Naive thymus-derived CD8-positive, alpha-beta T cell (primary cell): ENCODE measurements at regions not wholly inside any gene's neighbourhood (a gene's known extent, or its start where the extent isn't known, plus 50 kb on each side); places are given as distances from the start of the nearest gene placed in this dataset.
A peak's percentile ranks its signal among the peaks of the same experiment; 100 is the strongest.

Experiments
- ATAC-seq, 2 donors: fragments of 150-1000 bp; cut with Tn5 transposase in 1 of 2; sonication (Bioruptor Pico), chemical (Tn5 transposase) in 1 of 2; 1 replicate in 1 of 2; 2 replicates in 1 of 2; pipeline ENCODE4 v1.10.0; 2021; ENCODE audit warnings: mild to moderate bottlenecking in 2 of 2, moderate library complexity in 2 of 2
- POLR2A ChIA-PET: fragments of 350-600 bp; sonication (Branson Sonifier 250); formaldehyde crosslinking; loops from one replicate; lab custom pipeline; 2021; ENCODE audit warnings: antibody characterized with exemption; lab: Charles Lee
- DNase-seq, 10 donors: peaks; one replicate each; pipeline versions ENCODE4 v3.0.0 to v3.0.0-alpha.2; 2020 to 2022
- H3K27ac Mint-ChIP-seq, 10 donors: one replicate each; pipeline ENCODE4 v1.8.0; 2020 to 2022; ENCODE audit warnings: mild to moderate bottlenecking in 10 of 10, mixed read lengths in 10 of 10, moderate library complexity in 4 of 10, inconsistent platforms in 1 of 10
- H3K27me3 Mint-ChIP-seq, 5 donors: one replicate each; pipeline ENCODE4 v1.8.0; 2021 to 2022; ENCODE audit warnings: mixed read lengths in 5 of 5
- H3K36me3 Mint-ChIP-seq, 3 donors: one replicate each; pipeline ENCODE4 v1.8.0; 2020 to 2022; ENCODE audit warnings: mixed read lengths in 3 of 3, mild to moderate bottlenecking in 2 of 3, inconsistent platforms in 1 of 3
- H3K4me1 Mint-ChIP-seq, 4 donors: one replicate each; pipeline ENCODE4 v1.8.0; 2021 to 2022; ENCODE audit warnings: mixed read lengths in 4 of 4
- H3K4me3 Mint-ChIP-seq, 10 donors: one replicate each; pipeline ENCODE4 v1.8.0; 2020 to 2022; ENCODE audit warnings: mild to moderate bottlenecking in 10 of 10, mixed read lengths in 10 of 10, moderate library complexity in 6 of 10, inconsistent platforms in 1 of 10
- H3K9me3 Mint-ChIP-seq, 9 donors: one replicate each; pipeline ENCODE4 v1.8.0; 2020 to 2022; ENCODE audit warnings: mixed read lengths in 9 of 9, mild to moderate bottlenecking in 3 of 9, inconsistent platforms in 1 of 9, moderate library complexity in 1 of 9

DNA sequence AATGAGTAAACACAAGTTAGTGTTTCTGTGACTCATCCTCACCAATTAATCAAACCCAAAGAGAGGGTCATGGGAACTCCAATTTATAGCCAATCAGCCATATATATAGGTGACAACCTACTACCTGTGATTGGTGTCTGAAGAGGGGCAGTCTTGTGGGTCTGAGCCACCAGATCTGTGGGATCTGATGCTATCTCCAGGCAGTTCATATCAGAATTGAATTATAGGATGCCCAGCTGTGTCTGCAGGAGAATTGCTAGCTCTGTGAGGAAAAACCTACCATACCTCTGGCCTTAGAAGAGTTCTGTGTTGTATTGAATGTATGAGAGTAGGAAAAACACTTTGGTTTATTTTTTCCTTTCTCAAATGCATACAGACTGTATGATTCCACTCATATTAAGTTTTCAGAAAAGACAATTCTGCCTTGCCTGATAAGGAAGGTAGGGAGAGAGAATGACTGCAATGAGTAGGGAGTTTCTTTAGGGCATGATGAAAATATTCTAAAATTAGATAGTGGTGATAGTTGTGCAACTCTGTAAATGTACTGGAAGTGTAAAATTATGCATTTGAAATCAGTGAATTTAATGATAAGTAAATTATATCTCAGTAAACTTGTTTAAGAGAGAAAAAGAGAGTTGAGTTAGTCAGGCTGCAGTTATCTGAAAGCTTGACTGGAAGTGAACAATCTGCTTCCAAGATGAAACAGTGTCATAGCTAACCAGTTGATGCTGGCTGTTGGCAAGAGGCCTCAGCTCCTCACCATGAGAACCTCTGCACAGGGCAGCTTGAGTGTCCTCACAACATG is 274.9 kb downstream of the AUH start:
- Mint-ChIP-seq H3K27me3 (peaks cover 0 to 11% (median 0%) of the 10 kb centered on the region in 5 donors), H3K36me3 (no peaks in the 10 kb centered on the region), H3K4me3 (no peak overlapping the region), H3K4me1 (peaks cover 0 to 4% (median 0%) of the 10 kb centered on the region in 4 donors), H3K27ac (no peak overlapping the region), H3K9me3 (no peaks in the 10 kb centered on the region)
- ATAC-seq (no peak), DNase-seq (no peak)
- POLR2A ChIA-PET, result no interaction called here

DNA sequence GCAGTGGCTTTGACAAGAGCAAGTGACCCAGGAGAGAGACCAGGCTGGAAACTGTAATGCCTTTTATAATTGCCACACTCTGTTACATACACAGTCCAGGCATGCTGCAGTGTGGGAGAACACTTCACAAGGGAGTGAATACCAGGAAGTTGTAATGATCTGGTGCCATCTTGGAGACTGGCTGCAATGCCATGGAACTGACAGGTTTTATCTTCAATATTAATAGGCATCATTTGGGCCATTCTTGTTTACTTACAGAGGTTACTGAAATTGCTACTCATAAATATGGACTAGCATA is 274.3 kb downstream of the AUH start:
- DNase-seq (no peak), ATAC-seq (no peak)
- Mint-ChIP-seq H3K9me3 (no peaks in the 10 kb centered on the region), H3K4me1 (peaks cover 0 to 4% (median 0%) of the 10 kb centered on the region in 4 donors), H3K27me3 (peaks cover 0 to 11% (median 0%) of the 10 kb centered on the region in 5 donors), H3K27ac (no peak overlapping the region), H3K36me3 (no peaks in the 10 kb centered on the region), H3K4me3 (no peak overlapping the region)
- POLR2A ChIA-PET, result no interaction called here

DNA sequence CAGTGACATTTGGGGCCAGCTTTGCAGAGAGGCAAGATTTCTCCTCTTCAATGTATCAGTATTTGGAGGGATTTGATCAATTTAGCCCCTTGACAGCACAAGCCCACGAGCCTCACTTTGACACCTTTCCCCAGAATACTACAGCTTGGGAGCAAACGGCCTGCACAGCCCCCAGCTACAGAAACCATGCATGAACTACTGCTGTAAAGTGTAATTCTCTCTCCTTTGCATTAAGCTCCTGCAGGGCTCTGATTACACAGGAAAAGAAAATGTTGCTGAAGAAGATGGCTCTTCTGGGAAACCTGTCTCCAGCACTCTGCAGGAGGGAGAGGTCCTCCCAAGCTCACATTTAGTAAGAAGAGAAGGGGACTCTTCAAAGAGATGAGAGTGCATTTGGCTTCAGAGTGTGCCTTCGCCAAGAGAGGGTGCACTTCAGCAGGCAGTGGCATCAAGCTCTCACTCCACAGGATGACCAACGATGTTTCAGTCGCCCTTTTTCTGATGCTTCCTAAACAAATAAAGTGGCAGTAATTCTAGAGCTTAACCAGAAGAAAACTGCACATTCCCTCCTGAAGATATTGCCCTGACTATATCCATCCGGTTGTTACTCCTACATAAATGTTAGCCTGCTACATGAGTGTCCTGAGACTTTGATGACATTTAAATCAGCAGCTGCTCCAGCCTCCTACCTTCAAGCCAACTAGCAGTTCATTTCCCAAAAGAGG is 272.2 kb downstream of the AUH start:
- peaks cover 0 to 8% (median 0%) of the 10 kb centered on the region in 5 donors for H3K27me3 Mint-ChIP-seq
- POLR2A ChIA-PET, result no interaction called here
- H3K36me3 Mint-ChIP-seq, result peaks cover 0 to 13% (median 7%) of the 10 kb centered on the region in 3 donors
- no peak overlapping the region for H3K27ac Mint-ChIP-seq
- ATAC-seq, result no peak
- H3K4me3 Mint-ChIP-seq, result no peak overlapping the region
- H3K4me1 Mint-ChIP-seq, result peaks cover 0 to 4% (median 0%) of the 10 kb centered on the region in 4 donors
- peak in 1 of 10 donors; percentile 6 for DNase-seq
- peaks cover 7 to 21% (median 9%) of the 10 kb centered on the region in 9 donors for H3K9me3 Mint-ChIP-seq

DNA sequence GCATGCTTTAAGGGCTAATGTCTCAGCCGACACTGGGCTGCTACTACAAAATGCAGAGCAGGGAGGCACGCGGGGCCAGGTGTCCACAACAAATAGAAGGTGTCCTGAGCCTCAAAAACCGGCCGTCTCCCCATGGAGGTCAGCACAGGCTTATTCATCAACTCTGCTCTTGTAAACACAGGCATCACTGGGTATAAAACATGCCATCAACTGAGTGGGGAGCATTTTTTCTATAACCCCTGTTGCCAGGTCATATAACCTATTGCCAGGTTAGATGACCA is 271.6 kb downstream of the AUH start:
- H3K36me3 Mint-ChIP-seq, result peaks cover 0 to 17% (median 9%) of the 10 kb centered on the region in 3 donors
- POLR2A ChIA-PET, result no interaction called here
- no peak overlapping the region for H3K27ac Mint-ChIP-seq
- ATAC-seq, result no peak
- peaks cover 9 to 23% (median 12%) of the 10 kb centered on the region in 9 donors for H3K9me3 Mint-ChIP-seq
- H3K4me3 Mint-ChIP-seq, result no peak overlapping the region
- DNase-seq, result no peak
- H3K27me3 Mint-ChIP-seq, result peaks cover 0 to 8% (median 0%) of the 10 kb centered on the region in 5 donors
- peaks cover 0 to 4% (median 0%) of the 10 kb centered on the region in 4 donors for H3K4me1 Mint-ChIP-seq

DNA sequence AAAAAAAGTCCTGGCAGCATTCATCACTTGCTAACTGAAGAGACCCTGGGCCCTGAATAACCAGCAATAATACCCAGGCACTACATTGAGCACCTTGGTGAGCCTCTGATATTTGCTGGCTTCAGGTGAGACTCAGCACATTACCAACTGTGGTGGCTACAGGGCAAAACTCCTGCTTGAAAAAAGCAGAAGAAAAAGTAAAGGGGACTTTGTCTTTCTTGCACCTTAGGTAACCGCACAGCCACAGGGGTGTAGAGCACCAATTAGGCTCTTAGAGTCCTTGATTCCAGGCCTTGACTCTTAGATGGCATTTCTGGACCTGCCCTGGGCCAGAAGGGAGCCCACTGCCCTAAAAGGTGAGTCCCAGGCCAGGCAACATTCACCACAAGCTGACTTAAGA is 269.5 kb downstream of the AUH start:
- H3K4me3 Mint-ChIP-seq, result no peak overlapping the region
- POLR2A ChIA-PET, result no interaction called here
- H3K36me3 Mint-ChIP-seq, result peaks cover 0 to 25% (median 11%) of the 10 kb centered on the region in 3 donors
- peaks cover 0 to 4% (median 0%) of the 10 kb centered on the region in 4 donors for H3K4me1 Mint-ChIP-seq
- peaks cover 9 to 23% (median 13%) of the 10 kb centered on the region in 9 donors for H3K9me3 Mint-ChIP-seq
- ATAC-seq (no peak), DNase-seq (no peak)
- H3K27ac Mint-ChIP-seq, result no peak overlapping the region
- peaks cover 0 to 12% (median 0%) of the 10 kb centered on the region in 5 donors for H3K27me3 Mint-ChIP-seq

DNA sequence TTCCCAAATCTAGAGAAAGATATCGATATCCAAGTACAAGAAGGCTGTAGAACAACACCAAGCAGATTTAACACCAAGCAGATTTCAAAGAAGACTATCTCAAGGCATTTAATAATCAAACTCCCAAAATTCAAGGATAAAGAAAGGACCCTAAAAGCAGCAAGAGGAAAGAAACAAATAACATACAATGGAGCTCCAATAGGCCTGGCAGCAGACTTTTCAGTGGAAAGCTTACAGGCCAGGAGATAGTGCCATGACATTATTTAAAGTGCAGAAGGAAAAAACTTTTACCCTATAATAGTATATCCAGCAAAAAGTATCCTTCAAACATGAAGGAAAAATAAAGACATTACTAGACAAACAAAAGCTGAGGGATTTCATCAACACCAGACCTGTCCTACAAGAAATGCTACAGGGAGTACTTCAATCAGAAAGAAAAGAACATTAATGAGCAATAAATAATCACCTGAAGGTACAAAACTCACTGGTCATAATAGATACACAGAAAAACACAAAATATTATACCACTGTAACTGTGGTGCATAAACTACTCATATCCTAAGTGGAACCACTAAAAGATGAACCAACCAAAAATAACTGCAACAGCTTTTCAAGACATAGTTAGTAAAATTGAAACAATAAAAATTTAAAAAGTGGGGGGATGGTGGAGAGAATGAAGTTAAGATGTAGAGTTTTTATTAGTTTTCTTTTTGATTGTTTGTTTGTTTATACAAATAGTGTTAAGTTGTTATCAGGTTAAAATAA is 267.2 kb downstream of the AUH start:
- POLR2A ChIA-PET, result no interaction called here
- H3K36me3 Mint-ChIP-seq, result peaks cover 0 to 25% (median 11%) of the 10 kb centered on the region in 3 donors
- no peak overlapping the region for H3K27ac Mint-ChIP-seq
- peaks cover 3 to 7% (median 4%) of the 10 kb centered on the region in 4 donors for H3K4me1 Mint-ChIP-seq
- no peak for DNase-seq
- peaks cover 0 to 10% (median 2%) of the 10 kb centered on the region in 5 donors for H3K27me3 Mint-ChIP-seq
- H3K9me3 Mint-ChIP-seq, result peaks cover 9 to 23% (median 13%) of the 10 kb centered on the region in 9 donors
- ATAC-seq, result no peak
- no peak overlapping the region for H3K4me3 Mint-ChIP-seq

DNA sequence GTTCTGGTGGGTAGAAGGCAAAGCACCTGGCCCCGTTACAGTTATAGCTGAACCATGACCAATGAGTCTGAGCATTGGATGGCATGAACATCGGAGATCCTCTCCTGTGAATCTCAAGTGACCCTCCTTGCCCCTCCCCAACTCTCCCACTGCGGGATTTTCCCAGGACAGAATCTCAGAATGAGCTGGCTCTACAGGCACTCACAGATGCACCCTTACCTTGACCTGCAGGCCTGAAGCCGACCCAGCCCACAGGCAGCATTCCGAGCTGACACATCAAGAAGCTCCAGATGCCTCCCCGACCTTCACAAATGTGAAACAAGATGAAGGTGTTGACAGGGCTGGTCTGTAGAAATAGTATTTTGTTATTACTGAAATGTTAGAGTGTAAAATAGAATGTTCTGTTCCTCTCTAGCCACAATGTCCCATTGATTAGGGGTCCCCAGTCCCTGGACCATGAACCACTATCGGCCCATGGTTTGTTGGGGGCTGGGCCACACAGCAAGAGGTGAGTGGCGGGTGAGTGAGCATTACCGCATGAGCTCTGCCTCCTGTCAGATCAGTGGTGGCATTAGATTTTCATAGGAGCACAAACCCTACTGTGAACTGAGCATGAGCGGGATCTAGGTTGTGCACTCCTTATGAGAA is 263.4 kb downstream of the AUH start:
- peak overlapping the region in 1 of 10 donors; percentile 57 for H3K27ac Mint-ChIP-seq
- ATAC-seq (no peak), DNase-seq (no peak)
- POLR2A ChIA-PET, result no interaction called here
- peaks cover 9 to 17% (median 13%) of the 10 kb centered on the region in 9 donors for H3K9me3 Mint-ChIP-seq
- H3K27me3 Mint-ChIP-seq, result peaks cover 0 to 19% (median 4%) of the 10 kb centered on the region in 5 donors
- no peak overlapping the region for H3K4me3 Mint-ChIP-seq
- H3K4me1 Mint-ChIP-seq, result peaks cover 28 to 41% (median 35%) of the 10 kb centered on the region in 4 donors
- peaks cover 0 to 24% (median 11%) of the 10 kb centered on the region in 3 donors for H3K36me3 Mint-ChIP-seq

DNA sequence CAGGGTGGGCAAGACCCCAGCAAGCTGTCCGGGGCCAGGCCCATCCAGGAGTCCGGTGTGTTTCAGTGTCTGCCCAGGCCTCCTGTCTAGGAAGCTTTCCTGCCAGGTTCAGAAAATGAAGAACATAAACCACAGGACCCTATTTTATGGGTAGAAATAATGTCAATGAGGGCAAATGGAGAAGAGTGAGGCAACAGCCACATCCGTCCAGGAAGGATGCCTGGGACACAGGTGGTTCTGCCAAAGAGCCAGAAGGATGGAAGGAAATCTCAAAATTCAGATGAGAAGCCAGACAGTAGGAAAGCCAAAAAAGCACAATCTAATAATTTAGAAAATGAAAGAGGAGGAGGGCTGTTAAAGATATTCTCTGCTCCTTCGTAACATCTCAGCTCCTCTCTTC is 262.3 kb downstream of the AUH start:
- H3K4me1 Mint-ChIP-seq, result peaks cover 28 to 41% (median 35%) of the 10 kb centered on the region in 4 donors
- peak overlapping the region in 3 of 10 donors; percentile 62 to 95 (median 62) for H3K27ac Mint-ChIP-seq
- ATAC-seq, result no peak
- no peak for DNase-seq
- H3K9me3 Mint-ChIP-seq, result peaks cover 3 to 10% (median 4%) of the 10 kb centered on the region in 9 donors
- H3K4me3 Mint-ChIP-seq, result peak overlapping the region in 4 of 10 donors; percentile 4 to 71 (median 63)
- H3K36me3 Mint-ChIP-seq, result peaks cover 0 to 13% (median 5%) of the 10 kb centered on the region in 3 donors
- H3K27me3 Mint-ChIP-seq, result peaks cover 0 to 19% (median 4%) of the 10 kb centered on the region in 5 donors
- POLR2A ChIA-PET, result no interaction called here

DNA sequence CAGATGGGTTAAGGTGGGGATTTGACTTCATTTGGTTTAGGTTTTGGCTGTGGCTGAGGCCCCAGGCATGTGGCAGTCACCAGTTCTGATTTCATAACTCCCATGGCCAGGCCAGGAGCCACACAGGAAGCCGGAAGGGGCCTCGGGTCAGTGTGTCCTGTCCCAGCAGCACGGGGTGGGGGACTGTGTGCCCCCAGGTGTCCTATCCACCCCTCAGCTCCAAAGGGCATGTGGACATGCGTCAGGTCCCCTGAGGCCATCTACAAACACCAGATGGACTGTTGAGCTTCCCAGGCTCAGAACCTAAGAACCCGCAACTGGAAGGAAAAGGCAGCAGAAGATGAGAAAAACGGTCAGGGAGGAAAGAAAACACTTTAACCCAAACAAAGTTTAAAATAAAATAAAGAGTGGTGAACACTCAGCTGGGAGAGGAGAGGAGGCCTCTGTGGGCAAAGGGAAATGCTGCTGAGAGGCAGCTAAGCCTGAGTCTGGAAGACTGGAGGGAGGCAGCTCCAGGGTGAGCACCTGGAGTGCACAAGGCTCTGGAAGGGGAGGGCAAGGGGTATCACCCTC is 260.8 kb downstream of the AUH start:
- H3K27ac Mint-ChIP-seq, result peak overlapping the region in 6 of 10 donors; percentile 32 to 95 (median 48)
- H3K36me3 Mint-ChIP-seq, result peaks cover 0 to 8% (median 2%) of the 10 kb centered on the region in 3 donors
- POLR2A ChIA-PET, result interaction anchor here (1.3 kb wide), 1 partner anchor 64 kb away, joined by 4 read pairs; no protein-coding TSS in a partner anchor
- ATAC-seq (no peak), DNase-seq (peak in 1 of 10 donors; percentile 7)
- peaks cover 0 to 19% (median 6%) of the 10 kb centered on the region in 5 donors for H3K27me3 Mint-ChIP-seq
- peaks cover 28 to 41% (median 35%) of the 10 kb centered on the region in 4 donors for H3K4me1 Mint-ChIP-seq
- peak overlapping the region in 9 of 10 donors; percentile 36 to 71 (median 61) for H3K4me3 Mint-ChIP-seq
- peaks cover 0 to 4% (median 0%) of the 10 kb centered on the region in 9 donors for H3K9me3 Mint-ChIP-seq

DNA sequence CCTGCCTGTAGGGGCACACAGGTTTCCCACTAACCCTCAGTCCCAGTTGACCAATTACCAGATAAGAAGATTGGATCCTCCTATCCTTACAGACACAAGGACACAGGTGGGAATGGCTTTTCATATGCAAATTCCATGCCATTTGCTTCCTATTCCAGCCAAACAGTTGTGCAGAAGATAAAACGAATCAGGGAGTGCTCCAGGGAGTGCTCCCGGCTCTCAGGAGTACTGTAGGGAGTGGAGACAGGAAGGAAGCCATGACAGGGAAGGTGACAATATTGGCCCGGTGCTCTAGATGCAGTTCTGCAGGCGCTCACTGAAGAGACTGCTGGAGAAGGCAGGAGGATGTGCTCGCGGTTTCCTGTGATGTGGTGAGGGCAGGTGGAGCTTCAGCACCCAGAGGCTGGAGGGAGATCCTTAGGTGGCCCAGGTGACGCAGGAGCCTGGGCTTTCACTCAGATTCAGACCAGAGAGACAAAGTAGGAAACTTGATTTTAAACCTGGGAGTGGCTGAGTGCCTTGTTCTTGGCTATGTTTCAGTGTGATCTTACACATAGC is 260.0 kb downstream of the AUH start:
- POLR2A ChIA-PET, result interaction anchor here (1.2 kb wide), 1 partner anchor 92 kb away, joined by 3 read pairs; no protein-coding TSS in a partner anchor
- peaks cover 28 to 41% (median 35%) of the 10 kb centered on the region in 4 donors for H3K4me1 Mint-ChIP-seq
- peak overlapping the region in 7 of 10 donors; percentile 12 to 91 (median 75) for H3K27ac Mint-ChIP-seq
- ATAC-seq (peak; percentile 93 to 96), DNase-seq (peak; percentile 56 to 92 (median 84))
- peaks cover 0 to 17% (median 6%) of the 10 kb centered on the region in 5 donors for H3K27me3 Mint-ChIP-seq
- peak overlapping the region; percentile 5 to 74 (median 56) for H3K4me3 Mint-ChIP-seq
- H3K36me3 Mint-ChIP-seq, result peaks cover 0 to 4% (median 2%) of the 10 kb centered on the region in 3 donors
- H3K9me3 Mint-ChIP-seq, result peaks cover 0 to 2% (median 0%) of the 10 kb centered on the region in 9 donors

DNA sequence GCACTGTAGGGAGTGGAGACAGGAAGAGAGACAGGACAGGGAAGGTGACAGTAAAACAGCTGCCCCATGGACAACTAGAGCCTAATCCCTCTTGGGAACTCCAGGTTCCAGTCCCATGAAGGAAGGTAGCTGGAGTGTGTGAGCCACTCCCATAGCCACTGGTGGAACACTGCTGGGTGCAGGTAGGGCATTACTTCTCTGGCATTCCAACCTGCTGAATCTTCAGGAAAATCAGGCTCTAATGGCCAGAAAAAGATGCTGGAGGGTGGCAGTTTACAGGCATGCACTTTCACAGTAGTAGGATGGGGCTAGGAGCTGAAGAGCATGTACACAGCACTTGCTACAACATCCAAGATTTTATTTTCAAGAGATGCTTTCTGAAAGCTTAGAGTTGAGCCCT is 259.4 kb downstream of the AUH start:
- DNase-seq (no peak), ATAC-seq (no peak)
- Mint-ChIP-seq H3K4me1 (peaks cover 28 to 41% (median 35%) of the 10 kb centered on the region in 4 donors), H3K4me3 (peak overlapping the region in 9 of 10 donors; percentile 17 to 74 (median 56)), H3K36me3 (no peaks in the 10 kb centered on the region), H3K9me3 (no peaks in the 10 kb centered on the region), H3K27ac (peak overlapping the region in 7 of 10 donors; percentile 12 to 91 (median 75)), H3K27me3 (peaks cover 0 to 17% (median 6%) of the 10 kb centered on the region in 5 donors)
- POLR2A ChIA-PET, result interaction anchor here (1.2 kb wide), 1 partner anchor 91 kb away, joined by 3 read pairs; no protein-coding TSS in a partner anchor
